GM04504 (cell line): ENCODE measurements at regions not wholly inside any gene's neighbourhood (a gene's known extent, or its start where the extent isn't known, plus 50 kb on each side); places are given as distances from the start of the nearest gene placed in this dataset.
"Not testable (repeated sequence)": the region's sequence is repeated elsewhere in the genome, so short reads cannot be mapped to it uniquely, and the experiment has no call there.

Experiments
- DNase-seq: peaks from one replicate; pipeline ENCODE4 v3.0.0-alpha.2; 2012; ENCODE audit warnings: low read depth

DNA sequence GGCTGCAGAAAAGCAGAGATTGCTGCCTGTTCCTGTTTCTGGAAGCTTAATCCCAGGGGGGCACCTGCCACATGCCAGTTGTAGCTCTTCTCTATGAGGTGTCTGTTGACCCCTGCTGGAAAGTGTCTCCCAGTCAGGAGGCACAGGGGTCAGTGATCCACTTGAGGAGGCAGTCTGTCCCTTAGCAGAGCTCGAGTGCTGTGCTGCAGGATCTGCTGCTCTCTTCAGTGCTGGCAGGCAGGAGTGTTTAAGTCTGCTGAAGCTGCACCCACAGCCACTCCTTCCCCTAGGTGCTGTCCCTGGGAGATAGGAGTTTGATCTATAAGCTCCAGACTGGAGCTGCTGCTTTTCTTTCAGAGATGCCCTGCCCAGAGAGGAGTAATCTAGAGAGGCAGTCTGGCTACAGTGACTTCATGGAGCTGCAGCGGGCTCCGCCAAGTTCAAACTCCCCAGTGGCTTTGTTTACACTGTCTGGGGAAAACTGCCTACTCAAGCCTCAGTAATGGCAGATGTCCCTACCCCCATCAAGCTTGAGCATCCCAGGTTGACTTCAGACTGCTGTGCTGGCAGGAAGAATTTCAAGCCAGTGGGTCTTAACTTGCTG is 57.6 kb upstream of the CROT start:
- DNase-seq: no peak

DNA sequence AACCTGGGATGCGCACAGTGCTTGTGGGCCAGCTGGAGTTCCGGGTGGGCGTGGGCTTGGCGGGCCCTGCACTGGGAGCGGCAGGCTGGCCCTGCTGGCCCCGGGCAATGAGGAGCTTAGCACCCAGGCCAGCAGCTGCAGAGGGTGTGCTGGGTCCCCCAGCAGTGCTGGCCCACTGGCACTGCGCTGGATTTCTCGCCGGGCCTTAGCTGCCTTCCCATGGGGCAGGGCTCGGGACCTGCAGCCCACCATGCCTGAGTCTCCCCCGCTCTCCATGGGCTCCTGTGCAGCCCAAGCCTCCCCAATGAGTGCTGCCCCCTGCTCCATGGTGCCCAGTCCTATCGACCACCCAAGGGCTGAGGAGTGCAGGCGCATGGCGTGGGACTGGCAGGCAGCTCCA is 56.7 kb upstream of the CROT start:
- DNase-seq: not testable (repeated sequence)

DNA sequence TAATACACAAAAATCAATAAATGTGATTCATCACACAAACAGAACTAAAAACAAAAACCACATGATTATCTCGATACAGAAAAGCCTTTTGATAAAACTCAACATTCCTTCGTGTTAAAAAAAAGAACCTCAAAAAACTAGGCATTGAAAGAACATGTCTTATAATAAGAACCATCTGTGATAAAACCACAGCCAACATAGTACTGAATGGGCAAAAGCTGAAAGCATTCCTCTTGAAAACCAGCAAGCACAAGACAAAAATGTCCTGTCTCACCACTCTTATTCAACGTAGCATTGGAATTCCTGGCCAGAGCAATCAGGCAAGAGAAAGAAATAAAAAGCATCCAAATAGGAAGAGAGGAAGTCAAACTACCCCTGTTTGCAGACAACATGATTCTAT is 49.9 kb upstream of the CROT start:
- peak; percentile 21 for DNase-seq
